ENCODE measurements at regions not wholly inside any gene's neighbourhood (a gene's known extent, or its start where the extent isn't known, plus 50 kb on each side); places are given as distances from the start of the nearest gene placed in this dataset.

- TF ChIP-seq EZH2phosphoT487 (IDR thresholded peaks at IDR 0.05; ENCODE audit: borderline replicate concordance, low read length) (no peak), CTCF (conservative IDR thresholded peaks at IDR 0.05; ENCODE audit: low read depth, low read length) (no peak)
These were observed 142.3 kb upstream of the ZFHX3 start for GRCh38 chr16:73190256-73190655.

Measured in PC-3 (cell line).